Fibroblast of skin of right biceps (primary cell): ENCODE measurements at regions not wholly inside any gene's neighbourhood (a gene's known extent, or its start where the extent isn't known, plus 50 kb on each side); places are given as distances from the start of the nearest gene placed in this dataset.
"Not testable (repeated sequence)": the region's sequence is repeated elsewhere in the genome, so short reads cannot be mapped to it uniquely, and the experiment has no call there.

ENCODE experiments used
- DNase-seq: peaks from one replicate; pipeline ENCODE4 v3.0.0-alpha.2; 2013

DNA sequence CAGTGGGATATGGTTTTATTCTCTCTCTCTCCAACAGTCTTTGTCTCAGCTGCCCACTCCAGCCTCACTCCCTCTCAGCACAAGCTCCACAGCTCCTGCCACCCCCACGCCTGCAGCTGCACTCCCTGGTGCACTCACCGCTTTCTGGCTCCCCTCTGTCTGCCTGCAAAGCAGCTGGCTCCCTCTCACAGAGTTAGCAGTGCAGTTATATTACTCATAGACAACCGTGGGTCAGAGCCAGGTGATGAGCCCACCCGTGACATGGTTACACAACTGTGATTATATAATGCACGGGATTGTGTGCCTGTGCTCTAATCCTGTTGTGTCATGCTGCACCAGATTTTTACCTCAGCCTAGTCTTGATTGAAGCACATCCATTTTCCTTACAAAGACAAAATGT lies 276.9 kb upstream of the CHAC2 start:
- peak; percentile 35 for DNase-seq

GRCh38 chr2:53486185-53486899 lies 281.3 kb upstream of the CHAC2 start:
- not testable (repeated sequence) for DNase-seq

- no peak for DNase-seq
These were observed 282.4 kb upstream of the CHAC2 start for GRCh38 chr2:53485021-53485728.

- DNase-seq: no peak
These were observed 283.1 kb upstream of the CHAC2 start for GRCh38 chr2:53484531-53484930.

DNA sequence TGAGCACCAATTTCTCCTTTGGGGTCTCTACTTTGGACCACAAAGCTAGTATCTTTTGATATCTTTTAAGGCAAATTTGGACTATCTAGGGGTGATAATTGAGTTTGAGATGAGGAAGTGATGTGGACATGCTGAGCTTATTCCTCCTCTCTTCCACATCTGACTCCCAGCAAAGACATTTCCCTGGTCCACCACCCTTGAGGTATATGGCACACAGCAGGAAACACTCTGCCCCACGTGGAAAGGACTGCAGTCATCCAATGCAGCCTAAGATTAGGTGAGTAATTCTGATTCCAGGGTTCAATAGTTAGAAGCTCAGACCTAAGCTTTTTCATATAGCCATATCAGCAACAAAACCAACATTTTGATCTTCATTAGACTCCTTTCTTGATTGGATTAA lies 290.1 kb upstream of the CHAC2 start:
- DNase-seq: no peak

GRCh38 chr2:53476834-53477233 lies 290.8 kb upstream of the CHAC2 start:
- no peak for DNase-seq

DNA sequence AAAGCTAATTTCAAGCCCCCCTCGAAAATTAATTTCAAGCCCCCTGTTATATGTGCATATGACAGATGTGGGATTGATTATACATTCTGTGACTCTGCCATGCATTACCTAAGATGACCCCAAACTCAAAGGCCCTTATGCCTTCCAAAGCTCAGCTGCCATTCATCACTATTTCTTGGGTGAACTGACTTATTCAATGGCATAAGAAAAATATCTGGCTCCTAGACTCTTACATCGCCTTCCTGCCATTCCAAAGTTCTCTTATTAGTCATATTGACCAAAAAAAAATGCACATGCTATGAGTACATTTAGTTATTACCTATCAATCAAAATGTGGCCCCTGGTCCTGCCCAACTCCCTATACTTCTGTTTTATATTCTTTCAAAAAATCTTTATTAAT lies 291.8 kb upstream of the CHAC2 start:
- DNase-seq: peak; percentile 10

GRCh38 chr2:53475321-53475720 lies 292.3 kb upstream of the CHAC2 start:
- DNase-seq: peak; percentile 62

DNA sequence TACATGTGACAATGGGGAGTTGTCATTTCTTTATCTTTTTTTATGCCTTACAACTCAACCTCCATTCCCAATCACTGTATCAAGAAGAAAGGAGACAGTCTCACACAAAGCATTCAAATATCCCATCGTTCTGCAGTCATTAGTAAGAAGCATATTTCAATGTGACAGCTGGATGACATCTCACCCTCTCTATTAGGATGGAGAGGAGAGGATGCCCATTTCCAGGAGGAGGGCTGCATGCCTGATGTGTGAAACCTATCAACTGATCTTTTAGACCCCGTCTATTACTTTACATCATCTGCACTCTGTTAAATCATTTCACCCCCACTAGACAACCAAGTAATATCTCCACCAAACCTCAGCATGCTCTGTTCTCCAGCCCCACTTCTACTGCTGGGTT lies 292.7 kb upstream of the CHAC2 start:
- DNase-seq: no peak

GRCh38 chr2:53473775-53474311 lies 293.8 kb upstream of the CHAC2 start:
- no peak for DNase-seq

DNA sequence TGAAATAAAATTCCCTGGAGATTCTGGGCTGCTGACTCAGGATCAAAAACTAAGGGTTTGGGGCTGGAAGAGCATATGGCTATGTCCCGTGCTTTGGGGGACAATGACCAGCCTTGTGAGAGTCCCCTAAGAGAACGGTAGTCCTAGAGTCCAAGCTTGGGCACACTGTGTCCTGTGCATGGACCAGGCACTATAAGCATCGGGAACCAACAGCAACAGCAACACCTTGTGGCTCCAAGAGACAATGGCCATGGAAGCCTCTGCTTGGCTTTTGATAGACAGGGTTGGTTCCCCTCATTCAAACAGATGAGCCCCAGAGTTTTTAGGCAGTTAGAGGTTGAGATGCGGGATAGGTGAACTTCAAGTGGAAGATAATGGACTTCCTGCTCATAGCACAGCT lies 294.4 kb upstream of the CHAC2 start:
- no peak for DNase-seq

DNA sequence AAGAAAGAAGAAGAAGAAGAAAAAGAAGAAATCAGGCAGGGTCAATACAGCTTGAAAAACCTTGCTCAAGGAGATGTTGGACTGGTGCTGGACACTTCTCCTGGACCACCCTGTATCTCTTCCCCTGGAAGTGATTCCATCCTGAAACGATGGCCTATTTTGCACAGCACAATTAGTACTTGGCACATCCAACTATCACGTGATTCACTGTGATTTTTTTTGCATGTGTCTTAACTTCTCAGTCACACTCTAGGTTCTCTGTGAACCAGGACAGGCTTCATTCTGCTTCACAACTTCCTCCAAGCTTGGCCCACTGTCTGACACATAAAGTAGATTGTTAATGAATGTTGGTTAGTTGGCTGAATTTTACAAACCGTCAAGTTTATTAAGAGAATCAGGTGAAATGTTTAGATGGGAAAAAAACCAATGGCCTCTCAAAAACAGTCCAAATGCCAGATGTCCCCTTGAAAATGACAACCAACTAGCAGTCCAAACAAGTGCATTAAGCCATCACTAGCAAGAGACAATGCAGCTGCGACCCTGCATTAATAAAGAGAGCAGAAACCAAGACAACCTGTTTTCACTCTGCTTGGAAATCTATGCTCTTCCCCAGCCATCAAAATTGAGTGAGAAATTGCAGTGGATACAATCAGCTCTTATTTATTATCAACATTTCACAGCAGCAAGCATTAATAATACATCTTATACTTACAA lies 300.0 kb upstream of the CHAC2 start:
- no peak for DNase-seq

GRCh38 chr2:53463806-53464726 lies 303.5 kb upstream of the CHAC2 start:
- no peak for DNase-seq

DNA sequence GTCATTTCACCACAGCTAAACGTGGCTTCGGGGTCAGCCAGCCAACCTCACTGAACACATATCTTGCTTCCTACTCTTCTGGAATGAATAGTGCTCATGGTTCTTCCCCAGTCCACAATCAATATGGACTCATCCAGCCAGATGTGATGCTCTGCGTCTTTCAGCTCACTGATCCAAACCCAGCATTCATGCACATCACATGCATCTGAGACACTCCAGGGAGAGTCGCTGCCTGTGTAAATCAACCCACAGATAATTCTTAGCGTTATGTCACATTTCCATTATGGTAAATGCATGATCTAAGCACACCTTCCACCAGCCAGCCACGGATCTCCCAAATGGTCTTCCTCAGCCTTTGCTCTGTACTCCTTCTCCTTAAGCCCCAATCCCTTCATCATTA lies 306.7 kb upstream of the CHAC2 start:
- DNase-seq: no peak

DNA sequence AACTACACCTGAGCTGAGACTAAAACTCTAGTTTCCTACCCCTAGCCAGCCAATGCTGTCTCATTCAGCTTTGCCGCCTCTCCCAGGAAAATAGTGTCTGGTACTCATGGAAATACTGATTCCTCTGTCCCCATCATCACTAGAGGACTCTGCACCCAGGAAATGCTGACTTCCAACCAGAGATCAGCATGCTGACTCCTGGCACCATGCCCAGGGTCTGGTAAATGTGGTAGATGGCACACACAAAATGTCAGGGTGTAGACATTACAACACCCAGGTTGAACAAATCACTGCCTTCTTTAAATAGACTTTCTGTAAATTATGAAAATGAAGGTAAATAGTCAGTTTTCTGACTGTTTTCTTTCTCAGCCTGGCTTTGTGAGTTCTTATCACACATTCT lies 307.3 kb upstream of the CHAC2 start:
- DNase-seq: no peak

DNA sequence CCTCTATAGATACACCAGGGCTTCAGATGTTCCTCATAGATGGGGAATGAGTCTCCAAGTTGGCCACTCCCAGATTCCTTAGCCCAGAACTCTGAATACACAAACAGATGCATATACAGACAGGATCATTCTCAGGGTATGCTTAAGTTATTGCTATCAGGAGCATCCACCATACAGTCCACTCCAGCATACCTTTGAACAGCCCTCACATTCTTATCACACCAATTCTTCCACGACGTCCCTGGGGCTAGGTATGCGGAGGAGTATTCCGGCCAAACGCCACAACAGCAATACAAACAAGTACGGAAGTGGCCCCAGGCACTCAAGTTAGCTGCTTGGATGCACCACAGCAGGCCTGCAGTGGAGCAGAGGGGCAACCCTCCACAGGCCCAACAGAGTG lies 312.5 kb upstream of the CHAC2 start:
- DNase-seq: no peak

DNA sequence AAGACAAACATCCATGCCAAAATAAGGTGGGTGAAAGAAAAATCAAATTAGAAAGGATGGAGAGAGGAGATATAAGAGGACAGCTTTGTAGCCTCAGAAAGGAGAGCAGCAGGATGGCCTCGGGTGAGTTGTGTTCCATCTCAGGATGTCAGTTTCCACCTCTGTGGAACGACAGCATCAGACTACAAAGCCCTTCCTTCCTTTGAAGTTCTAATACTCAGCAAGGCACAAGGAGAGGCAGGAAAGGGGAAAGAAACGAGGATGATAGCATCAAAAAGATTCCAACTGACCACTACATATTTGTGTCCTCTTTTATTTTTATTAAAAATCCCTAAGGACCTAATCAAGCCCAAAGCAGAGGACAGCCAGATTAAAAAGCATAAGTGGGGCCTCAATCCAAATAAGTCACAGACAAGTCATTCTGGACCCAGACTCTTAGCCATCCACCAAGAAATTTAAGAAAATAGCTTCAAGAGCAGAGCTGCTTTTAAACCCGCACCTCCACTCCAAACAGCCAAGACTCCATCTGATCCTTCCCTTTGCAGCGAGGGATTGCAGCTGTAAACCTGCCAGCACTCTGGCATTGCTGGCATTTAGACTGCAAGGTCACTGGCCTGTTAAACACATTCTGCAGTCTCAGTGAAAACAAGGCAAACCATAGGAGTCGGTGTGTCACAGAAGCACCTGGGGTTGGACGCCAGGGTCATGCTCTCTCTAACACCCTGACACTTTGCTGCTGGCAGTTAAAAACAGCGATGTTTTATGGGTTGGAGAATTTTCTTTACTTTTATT lies 314.5 kb upstream of the CHAC2 start:
- DNase-seq: no peak

DNA sequence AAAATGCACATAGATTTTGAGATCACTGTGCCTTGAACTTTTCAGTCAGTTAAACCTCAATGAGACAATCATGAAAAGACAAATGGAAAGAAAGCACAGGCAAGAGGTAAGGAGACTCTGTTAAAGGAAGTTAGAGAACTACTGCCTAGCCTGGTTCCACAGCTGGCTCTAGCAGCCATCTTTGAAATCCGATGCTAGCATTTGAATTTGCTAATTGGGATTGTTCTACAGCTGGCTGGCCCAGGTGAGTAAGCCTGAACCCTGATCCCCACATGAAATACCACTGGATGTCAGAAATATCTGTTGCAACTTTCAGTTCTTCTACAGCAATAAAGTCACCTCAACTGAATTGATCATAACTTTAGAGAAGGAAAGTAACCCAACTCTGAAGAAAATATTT lies 315.2 kb upstream of the CHAC2 start:
- no peak for DNase-seq

GRCh38 chr2:53450923-53451322 lies 316.7 kb upstream of the CHAC2 start:
- DNase-seq: no peak

- DNase-seq: no peak
These were observed 319.0 kb upstream of the CHAC2 start for GRCh38 chr2:53448591-53448990.

- no peak for DNase-seq
These were observed 319.5 kb upstream of the CHAC2 start for GRCh38 chr2:53448086-53448485.
